ENCODE measurements at regions not wholly inside any gene's neighbourhood (a gene's known extent, or its start where the extent isn't known, plus 50 kb on each side); places are given as distances from the start of the nearest gene placed in this dataset.

GRCh38 chr12:66838366-66838765, 159.5 kb upstream of the GRIP1 start (continued):
- no peak for TF ChIP-seq ZNF462 (CRISPR knock-in tag; IDR thresholded peaks at IDR 0.05)
- no peak for TF ChIP-seq POLR2AphosphoS5 (IDR thresholded peaks at IDR 0.05; ENCODE audit: low read depth)
- no peak for TF ChIP-seq ZNF114 (CRISPR knock-in tag; IDR thresholded peaks at IDR 0.05)
- TF ChIP-seq STAT1 (IDR thresholded peaks at IDR 0.05; ENCODE audit: unreplicated experiment): no peak
- TF ChIP-seq REST (IDR thresholded peaks at IDR 0.05; ENCODE audit: unreplicated experiment): no peak
- TF ChIP-seq ETS1 (IDR thresholded peaks at IDR 0.05): no peak
